ENCODE measurements at regions not wholly inside any gene's neighbourhood (a gene's known extent, or its start where the extent isn't known, plus 50 kb on each side); places are given as distances from the start of the nearest gene placed in this dataset.

- Histone ChIP-seq H3K4me1 (ENCODE audit: control insufficient read depth, insufficient read depth, low read length) (peaks cover 16% of the 10 kb centered on the region), H3K36me3 (ENCODE audit: control insufficient read depth in 2 of 2, insufficient read depth in 1 of 2, low read length in 2 of 2) (no peaks in the 10 kb centered on the region), H3K27ac (ENCODE audit: extremely low read depth, low read depth, low read length) (peak overlapping the region; percentile 47), H3K4me3 (ENCODE audit: low read depth, low read length) (no peak overlapping the region), H3K9me3 (ENCODE audit: control insufficient read depth, insufficient read depth, low read depth, low read length) (no peaks in the 10 kb centered on the region)
- no peak for TF ChIP-seq ZNF433 (tag by site-specific recombination; IDR thresholded peaks at IDR 0.05; ENCODE audit: low read depth)
- ChIA-PET POLR2A (no interaction called here), CTCF (no interaction called here)
These were observed 454.1 kb downstream of the MEIS1 start for GRCh38 chr2:66888791-66889631.

DNA sequence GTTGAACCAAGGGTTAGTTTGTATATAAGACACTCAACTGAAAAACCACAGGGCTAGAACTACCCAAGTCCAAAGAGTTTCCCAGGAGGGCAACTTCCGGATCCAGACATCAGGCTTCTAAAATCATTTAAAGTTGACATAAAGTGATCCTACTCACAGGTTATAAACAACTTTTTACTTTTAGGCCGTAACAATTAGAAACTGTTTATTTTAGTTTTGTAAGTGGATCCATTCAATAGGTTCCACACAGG, 454.6 kb downstream of the MEIS1 start:
- ChIA-PET CTCF (no interaction called here), POLR2A (no interaction called here)
- Histone ChIP-seq H3K9me3 (ENCODE audit: control insufficient read depth, insufficient read depth, low read depth, low read length) (no peaks in the 10 kb centered on the region), H3K4me1 (ENCODE audit: control insufficient read depth, insufficient read depth, low read length) (peaks cover 16% of the 10 kb centered on the region), H3K36me3 (ENCODE audit: control insufficient read depth in 2 of 2, insufficient read depth in 1 of 2, low read length in 2 of 2) (no peaks in the 10 kb centered on the region), H3K4me3 (ENCODE audit: low read depth, low read length) (no peak overlapping the region), H3K27ac (ENCODE audit: extremely low read depth, low read depth, low read length) (peak overlapping the region; percentile 29)
- TF ChIP-seq, protein P1, sequence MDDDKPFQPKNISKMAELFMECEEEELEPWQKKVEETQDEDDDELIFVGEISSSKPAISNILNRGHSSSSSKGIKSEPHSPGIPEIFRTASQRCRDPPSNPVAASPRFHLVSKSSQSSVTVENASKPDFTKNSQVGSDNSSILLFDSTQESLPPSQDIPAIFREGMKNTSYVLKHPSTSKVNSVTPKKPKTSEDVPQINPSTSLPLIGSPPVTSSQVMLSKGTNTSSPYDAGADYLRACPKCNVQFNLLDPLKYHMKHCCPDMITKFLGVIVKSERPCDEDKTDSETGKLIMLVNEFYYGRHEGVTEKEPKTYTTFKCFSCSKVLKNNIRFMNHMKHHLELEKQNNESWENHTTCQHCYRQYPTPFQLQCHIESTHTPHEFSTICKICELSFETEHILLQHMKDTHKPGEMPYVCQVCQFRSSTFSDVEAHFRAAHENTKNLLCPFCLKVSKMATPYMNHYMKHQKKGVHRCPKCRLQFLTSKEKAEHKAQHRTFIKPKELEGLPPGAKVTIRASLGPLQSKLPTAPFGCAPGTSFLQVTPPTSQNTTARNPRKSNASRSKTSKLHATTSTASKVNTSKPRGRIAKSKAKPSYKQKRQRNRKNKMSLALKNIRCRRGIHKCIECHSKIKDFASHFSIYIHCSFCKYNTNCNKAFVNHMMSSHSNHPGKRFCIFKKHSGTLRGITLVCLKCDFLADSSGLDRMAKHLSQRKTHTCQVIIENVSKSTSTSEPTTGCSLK (tag by site-specific recombination; IDR thresholded peaks at IDR 0.05), result no peak
- TF ChIP-seq SCRT1 (tag by site-specific recombination; IDR thresholded peaks at IDR 0.05; ENCODE audit: borderline replicate concordance) (no peak), ZNF561 (tag by site-specific recombination; IDR thresholded peaks at IDR 0.05; ENCODE audit: borderline replicate concordance) (no peak), ZNF555 (tag by site-specific recombination; conservative IDR thresholded peaks at IDR 0.05) (no peak), ZNF214 (tag by site-specific recombination; IDR thresholded peaks at IDR 0.05; ENCODE audit: borderline replicate concordance) (no peak), ZNF654 (tag by site-specific recombination; IDR thresholded peaks at IDR 0.05; ENCODE audit: low read depth) (no peak), ZFP69B (tag by site-specific recombination; IDR thresholded peaks at IDR 0.05) (no peak), ZNF335 (tag by site-specific recombination; conservative IDR thresholded peaks at IDR 0.05) (no peak), ZFP37 (tag by site-specific recombination; IDR thresholded peaks at IDR 0.05) (no peak), ZNF146 (tag by site-specific recombination; IDR thresholded peaks at IDR 0.05) (no peak)

DNA sequence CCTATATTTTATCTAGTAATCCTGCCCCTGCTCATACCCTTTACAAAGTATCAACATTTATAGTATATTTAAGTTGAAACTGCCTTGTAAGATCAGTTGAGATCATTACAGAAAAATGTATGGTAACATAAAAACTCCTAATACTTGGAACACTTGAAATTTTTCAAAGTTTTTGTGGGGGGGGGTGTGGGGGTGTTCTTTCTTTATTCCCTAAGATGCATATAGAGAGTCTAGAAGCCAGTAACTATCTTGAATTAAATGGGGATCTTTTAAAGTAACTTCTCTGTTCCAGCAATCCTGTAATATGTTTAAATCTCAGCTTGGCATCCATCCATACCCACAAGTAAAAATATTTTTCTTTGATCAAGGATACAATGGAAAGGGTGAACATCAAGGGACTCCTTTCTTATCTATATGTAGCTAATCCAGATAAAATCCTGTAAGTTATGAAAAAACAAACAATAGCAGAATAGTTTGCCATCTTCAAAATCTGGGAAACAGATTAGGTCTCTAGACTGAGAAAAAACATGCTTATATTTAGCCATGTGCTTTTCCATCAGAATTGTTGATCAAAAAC, 455.3 kb downstream of the MEIS1 start:
- Histone ChIP-seq H3K9me3 (ENCODE audit: control insufficient read depth, insufficient read depth, low read depth, low read length) (no peaks in the 10 kb centered on the region), H3K4me3 (ENCODE audit: low read depth, low read length) (no peak overlapping the region), H3K36me3 (ENCODE audit: control insufficient read depth in 2 of 2, insufficient read depth in 1 of 2, low read length in 2 of 2) (no peaks in the 10 kb centered on the region), H3K4me1 (ENCODE audit: control insufficient read depth, insufficient read depth, low read length) (peaks cover 16% of the 10 kb centered on the region), H3K27ac (ENCODE audit: extremely low read depth, low read depth, low read length) (no peak overlapping the region)
- TF ChIP-seq TCF7L2 (IDR thresholded peaks at IDR 0.05; ENCODE audit: borderline replicate concordance, low read depth, low read length), result peak; percentile 51; the same call in 1 of the 2 replicates
- TF ChIP-seq KLF1 (tag by site-specific recombination; IDR thresholded peaks at IDR 0.05), result no peak
- CTCF ChIA-PET, result interaction anchor here (0.5 to 0.7 kb wide), 2 partner anchors 37 to 1910 kb away, joined by 3 read pairs; no protein-coding TSS in a partner anchor
- POLR2A ChIA-PET, result no interaction called here

- POLR2A ChIA-PET, result no interaction called here
These were observed 460.3 kb downstream of the MEIS1 start for GRCh38 chr2:66895206-66895605.

More at GRCh38 chr2:66895206-66895605, 460.3 kb downstream of the MEIS1 start:
- no peaks in the 10 kb centered on the region for H3K36me3 ChIP-seq (ENCODE audit: control insufficient read depth in 2 of 2, insufficient read depth in 1 of 2, low read length in 2 of 2)
- CTCF ChIA-PET, result no interaction called here
- H3K4me1 ChIP-seq (ENCODE audit: control insufficient read depth, insufficient read depth, low read length), result 0 out of 2 replicates have a peak, but pooled peaks cover 3% of the 10 kb centered on the region
- H3K27ac ChIP-seq (ENCODE audit: extremely low read depth, low read depth, low read length), result no peak overlapping the region
- H3K9me3 ChIP-seq (ENCODE audit: control insufficient read depth, insufficient read depth, low read depth, low read length), result no peaks in the 10 kb centered on the region
- TF ChIP-seq ZNF211 (tag by site-specific recombination; IDR thresholded peaks at IDR 0.05; ENCODE audit: low read depth) (no peak), ZNF302 (tag by site-specific recombination; IDR thresholded peaks at IDR 0.05; ENCODE audit: low read depth) (no peak), ZBTB10 (tag by site-specific recombination; IDR thresholded peaks at IDR 0.05) (no peak), SETDB1 (IDR thresholded peaks at IDR 0.05; ENCODE audit: insufficient read length, low read length) (no peak)
- H3K4me3 ChIP-seq (ENCODE audit: low read depth, low read length), result no peak overlapping the region
